ENCODE measurements at regions not wholly inside any gene's neighbourhood (a gene's known extent, or its start where the extent isn't known, plus 50 kb on each side); places are given as distances from the start of the nearest gene placed in this dataset.

DNA sequence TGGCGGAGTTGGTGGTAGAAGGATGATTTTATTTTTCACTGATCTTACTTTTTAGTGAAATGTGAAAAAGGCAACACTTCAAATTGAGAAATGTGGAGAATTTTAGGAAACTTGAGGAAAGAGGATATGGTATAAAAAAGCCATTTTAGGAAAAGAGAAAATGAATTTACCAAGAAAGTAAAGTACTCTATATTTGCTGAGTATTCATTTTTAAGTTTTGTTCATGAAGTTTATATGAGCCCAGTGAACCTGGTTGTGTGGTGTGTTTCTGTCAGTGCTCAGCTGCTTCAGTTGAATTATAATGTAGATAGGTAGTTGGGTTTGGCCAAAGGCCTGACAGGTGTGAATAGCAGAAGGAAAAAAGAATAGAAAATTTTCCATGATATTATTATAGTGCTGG is 345.5 kb upstream of the FSTL5 start:
- TF ChIP-seq CTCF (IDR thresholded peaks at IDR 0.05) (no peak), POLR2A (IDR thresholded peaks at IDR 0.05) (no peak)
